ENCODE measurements at regions not wholly inside any gene's neighbourhood (a gene's known extent, or its start where the extent isn't known, plus 50 kb on each side); places are given as distances from the start of the nearest gene placed in this dataset.
"Not testable (repeated sequence)": the region's sequence is repeated elsewhere in the genome, so short reads cannot be mapped to it uniquely, and the experiment has no call there.

DNA sequence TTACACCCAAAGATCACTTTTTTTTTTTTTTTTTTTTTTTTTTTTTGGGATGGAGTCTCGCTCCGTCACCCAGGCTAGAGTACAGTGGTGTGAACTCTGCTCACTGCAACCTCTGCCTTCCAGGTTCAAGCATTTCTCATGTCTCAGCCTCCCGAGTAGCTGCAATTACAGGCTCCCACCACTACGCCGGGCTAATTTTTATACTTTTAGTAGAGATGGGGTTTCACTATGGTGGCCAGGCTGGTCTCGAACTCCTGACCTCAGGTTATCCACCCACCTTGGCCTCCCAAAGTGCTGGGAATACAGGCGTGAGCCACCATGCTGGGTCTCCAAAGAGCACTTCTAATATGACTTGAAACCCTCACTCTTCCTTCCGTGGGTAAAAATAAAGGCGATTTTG, 152.2 kb upstream of the SPACA7 start:
- DNase-seq (ENCODE audit: low spot score), result not testable (repeated sequence)

DNA sequence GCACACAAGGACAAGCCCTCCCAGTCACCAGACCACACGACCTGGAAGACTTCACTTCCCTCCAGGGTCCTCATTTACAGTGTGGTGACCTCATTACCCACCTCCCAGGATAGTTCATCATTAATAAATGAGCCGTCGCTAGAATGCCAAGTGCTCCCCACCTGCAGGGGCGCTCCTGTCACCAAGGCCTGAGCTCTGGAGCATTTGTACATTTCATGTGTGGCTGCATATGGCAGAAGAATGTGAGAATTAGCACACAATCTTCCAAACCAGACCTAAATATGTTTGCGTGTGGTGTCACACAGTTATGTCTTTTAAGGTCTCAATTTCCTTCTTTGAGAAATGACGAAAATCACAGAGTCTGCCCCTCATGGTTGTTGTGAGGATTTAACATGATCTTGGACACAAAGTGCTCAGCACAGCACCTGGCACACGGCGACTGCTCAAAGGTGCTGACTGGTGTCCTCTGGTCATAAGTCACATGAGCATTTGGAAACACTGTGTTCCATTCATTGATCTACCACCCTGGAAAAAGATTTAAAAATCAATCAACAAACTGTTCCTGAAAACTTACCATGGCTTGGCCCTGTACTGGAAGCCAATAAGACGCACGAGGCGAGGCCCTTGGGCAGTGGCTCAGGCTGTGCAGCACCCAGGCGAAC, 150.6 kb upstream of the SPACA7 start:
- DNase-seq (ENCODE audit: low spot score), result no peak

DNA sequence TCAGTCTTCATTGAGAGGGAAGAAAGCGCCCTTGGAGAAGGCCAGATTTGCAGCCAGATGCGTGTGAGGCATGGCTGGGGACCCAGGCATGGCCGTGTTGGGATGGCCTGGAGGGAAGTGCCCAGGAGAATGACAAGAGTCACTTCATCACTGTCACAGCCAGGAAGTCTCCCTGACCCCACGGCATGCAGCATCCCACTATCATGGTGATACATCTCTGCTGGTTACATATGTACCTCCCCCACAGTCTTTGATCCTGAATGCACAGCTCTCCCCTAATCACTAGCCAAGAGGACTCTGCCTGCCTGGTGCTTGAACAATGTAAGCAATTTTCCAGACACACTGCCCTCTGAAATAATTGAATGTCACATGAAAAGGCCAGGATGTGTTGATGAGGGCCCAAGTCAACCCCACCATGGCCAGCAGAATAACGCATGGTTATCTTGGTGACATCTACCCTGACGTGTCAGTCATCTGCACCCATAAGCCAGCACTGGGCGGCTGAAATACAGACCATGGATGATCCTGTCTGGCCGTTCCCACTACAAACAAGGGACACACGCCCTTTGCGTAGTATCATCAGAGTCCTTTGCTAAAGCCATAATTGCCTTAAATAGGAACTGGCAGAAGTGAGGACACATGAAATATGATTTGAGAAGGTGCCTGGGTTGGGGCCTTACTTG, 149.7 kb upstream of the SPACA7 start:
- no peak for DNase-seq (ENCODE audit: low spot score)

DNA sequence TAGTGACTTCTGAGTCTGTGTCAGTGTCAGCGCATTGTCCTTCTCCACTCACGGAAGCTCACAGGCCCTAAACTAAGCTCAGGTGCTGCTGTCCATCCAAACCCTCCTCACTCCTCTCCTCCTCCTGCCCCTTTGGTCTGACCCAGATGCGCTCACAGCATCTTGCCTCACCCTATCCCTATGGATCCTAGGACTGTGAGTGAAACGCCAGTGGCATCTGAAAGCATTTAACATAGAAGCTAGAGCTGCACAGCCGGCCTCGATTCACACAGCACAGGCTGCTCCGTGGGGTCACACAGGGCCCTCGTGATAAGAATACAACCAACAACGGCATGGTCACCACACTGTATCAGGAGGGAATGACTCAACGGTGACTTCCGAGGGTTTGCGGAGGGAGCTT, 149.1 kb upstream of the SPACA7 start:
- DNase-seq (ENCODE audit: low spot score), result no peak

DNA sequence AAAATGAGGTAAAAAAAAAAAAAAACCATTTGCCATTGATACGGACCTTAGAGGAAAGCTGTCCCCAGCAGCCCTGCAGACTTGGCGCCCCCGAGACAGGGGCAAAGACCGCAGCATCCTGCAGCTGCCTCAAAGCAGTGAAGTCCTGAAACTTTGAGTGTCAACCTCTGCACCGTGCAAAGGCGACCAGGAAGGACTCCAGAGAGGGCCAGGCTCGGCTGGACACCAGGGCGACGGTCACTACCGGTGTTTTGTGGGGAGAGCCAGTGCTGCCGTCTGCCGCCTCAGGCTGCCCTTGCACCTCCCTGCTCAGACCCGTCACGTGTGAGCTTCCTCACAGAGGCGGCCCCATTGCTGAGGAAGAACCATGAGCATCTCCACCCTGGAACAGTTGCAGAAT, 146.7 kb upstream of the SPACA7 start:
- no peak for DNase-seq (ENCODE audit: low spot score)

DNA sequence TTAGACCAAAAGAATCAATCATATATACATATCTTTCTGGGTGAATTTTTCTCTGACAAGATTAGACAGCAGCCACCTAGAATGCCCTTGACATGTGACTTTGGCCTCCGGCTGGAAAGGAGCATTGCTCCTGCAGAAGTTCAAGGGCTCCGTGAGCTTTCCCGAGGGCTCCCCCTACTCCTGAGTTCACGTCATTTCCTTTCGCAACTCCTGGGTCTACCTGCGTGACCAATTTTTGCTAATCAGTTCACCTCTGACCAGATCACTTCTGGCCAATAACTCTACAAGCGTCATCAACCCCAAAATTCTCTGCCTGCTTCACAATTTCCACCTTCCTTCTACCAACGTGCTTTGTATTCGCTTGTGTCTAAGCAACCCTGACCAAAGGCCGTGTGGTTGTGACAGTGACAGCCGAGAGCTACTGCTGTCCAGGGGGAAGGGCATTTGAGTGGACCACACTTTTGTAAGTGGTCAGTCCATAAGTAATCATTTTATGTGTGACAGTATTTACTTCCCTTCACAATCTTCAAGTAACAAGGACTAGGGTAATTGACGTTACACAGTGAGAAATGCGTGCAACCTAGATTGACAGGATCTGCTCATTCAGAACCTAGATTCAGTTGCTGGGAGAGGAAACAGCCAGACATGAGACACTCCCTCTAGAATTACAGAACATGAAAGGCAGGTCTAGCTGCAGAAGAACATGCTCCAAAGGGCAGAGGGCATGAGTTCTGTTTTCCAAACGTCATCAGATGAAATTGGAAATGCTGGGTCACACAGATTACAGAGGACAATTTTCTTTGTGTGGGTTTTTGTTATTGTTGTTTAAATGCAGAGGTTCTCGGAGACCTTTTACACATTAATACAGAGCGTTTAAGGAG, 145.9 kb upstream of the SPACA7 start:
- DNase-seq (ENCODE audit: low spot score), result no peak

DNA sequence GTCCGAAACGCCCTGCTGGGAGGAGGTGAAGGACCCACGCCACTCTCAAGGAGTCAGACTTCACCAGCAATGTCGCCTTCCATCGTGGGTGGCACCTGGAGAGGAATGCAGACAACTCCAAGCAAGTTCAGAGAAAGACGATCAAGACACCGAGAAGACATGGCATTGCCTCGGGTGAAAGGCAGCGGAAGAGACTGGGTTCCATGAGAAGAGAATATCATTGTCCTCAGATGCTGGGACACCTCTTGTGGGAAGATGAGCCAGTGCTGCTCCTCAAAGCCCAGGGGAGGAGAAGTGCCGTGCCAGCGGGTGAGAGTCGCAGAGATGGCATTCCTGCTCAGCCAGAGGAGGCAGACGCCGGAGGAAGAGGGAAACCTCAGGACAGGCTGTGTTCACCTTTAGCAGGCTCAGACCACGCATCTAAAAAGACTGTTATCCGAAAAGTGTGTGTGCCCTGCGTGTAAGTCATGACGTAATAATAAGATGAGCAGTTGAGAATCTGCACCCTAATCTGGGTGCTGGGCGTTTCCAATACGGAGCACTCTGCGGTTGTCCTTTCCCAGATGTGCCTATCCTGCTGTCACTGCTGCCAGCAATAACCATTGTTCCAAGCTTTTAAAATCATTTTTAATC, 144.6 kb upstream of the SPACA7 start:
- no peak for DNase-seq (ENCODE audit: low spot score)

DNA sequence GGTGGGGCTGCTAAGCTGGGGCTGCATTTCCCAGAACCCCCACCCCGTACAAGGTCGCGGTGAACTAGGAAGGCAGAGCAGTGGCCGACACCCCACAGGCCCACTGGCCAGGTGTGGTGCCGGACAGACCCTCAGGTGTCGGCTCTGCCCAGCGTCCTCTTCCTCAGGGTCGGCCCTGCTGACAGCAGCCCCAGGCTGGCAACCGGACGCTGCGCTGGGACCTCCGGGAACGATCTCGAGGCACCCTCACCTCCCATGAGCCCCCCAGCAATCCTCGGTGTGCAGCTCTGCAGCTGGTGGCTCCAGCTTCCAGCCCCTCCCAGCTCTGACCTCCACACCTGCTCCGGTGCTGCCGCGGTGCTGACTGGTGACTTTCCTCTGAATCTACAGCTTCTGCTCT, 142.9 kb upstream of the SPACA7 start:
- DNase-seq (ENCODE audit: low spot score), result no peak

DNA sequence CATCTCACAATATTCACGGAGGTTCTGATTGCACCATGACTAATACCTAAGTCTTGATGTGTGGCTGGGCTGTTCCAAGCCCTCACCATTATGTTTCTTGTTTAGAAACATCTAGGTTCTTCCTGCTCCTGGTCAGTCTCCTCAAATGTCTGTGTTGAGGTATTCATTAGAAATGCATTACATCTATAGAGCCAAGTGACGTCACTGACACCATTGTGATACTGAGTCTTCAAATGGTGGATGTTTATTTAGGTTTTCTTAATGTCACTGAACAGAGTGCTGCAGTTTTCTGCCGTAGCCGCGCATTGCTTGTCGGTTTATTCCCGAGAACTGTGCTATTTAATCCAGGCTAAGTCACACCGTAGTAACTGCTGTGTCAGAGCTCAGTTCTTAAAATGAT, 142.4 kb upstream of the SPACA7 start:
- no peak for DNase-seq (ENCODE audit: low spot score)

DNA sequence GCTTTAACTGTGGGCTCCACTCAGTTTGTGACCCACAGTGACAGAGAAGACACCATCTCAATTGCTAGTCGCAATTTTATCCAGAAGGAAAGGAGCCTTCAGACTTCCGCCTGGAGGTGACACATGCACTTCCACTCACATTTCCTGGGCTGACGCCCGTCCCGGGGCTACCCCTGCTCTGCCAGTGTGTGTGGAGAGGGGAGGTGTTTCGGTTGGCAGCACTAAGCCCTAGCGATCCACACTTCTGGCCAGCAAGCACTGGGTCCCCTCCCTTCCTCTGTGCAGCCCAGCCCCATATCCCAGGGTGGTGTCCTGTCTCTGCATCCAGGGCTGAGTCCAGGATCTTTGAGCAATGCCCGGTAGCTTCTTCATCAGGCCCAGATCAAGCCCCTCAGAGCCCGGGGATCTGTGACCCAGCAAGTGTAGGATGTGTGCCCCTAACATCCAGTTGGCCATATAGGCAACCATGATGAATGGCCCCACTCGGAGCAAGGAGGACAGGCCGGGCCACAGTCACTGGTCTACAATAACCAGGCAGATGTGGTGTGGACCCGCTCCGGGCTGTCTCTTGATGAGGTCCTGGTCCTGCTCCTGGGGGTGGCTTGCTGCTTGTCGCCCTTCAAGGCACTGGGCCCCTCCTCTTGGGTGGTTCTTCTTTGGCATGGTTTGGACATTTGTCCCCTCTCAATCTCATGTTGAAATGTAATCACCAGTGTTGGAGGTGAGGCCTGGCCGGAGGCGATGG, 141.9 kb upstream of the SPACA7 start:
- no peak for DNase-seq (ENCODE audit: low spot score)

DNA sequence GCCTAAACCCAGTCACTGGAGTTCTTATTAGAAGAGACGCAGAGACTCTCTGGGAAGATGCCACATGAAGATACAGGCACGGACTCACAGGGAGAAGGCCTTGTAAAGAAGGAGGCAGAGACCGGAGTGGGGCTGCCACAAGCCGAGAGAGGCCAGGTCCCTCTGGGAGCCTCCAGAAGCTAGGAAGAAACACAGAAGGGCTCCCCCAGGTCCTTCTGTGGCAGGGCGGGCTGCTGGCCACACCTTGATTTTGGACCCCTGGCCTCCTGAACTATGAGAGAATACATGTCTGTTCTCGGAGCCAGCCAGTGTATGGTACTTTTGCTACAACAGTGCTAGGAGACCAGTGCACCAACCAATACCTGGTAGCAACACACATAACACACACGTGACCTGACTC, 140.1 kb upstream of the SPACA7 start:
- no peak for DNase-seq (ENCODE audit: low spot score)

DNA sequence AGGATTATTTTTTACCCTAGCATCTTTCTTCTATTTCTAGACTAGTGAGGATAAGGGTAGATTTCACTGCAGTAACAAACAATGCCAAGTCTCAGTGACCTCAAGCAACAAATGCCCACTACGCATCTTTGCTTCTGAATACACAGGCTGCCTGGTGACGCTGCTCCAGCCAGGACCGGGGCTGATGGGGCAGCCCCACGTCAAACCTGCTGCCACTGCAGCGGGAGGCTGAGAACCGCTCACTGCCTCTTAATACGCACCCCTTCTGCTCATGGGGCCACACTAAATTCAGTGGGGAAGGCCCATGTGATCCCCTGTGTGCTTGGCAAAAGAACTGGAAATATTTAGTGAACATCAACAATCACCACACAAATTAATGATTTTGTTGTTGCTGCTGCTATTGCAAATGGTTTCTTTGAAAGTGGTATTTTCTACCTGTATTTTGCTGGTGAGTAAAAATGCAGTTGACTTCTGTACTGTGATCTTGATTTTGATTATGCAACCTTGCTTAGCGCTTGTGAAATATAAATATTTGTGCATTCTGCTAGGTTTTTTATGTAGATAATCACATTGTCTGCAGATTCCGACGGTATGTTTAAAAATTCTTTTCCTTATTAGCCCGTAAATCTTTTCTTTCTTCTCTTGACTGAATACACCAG, 139.5 kb upstream of the SPACA7 start:
- DNase-seq (ENCODE audit: low spot score), result no peak

DNA sequence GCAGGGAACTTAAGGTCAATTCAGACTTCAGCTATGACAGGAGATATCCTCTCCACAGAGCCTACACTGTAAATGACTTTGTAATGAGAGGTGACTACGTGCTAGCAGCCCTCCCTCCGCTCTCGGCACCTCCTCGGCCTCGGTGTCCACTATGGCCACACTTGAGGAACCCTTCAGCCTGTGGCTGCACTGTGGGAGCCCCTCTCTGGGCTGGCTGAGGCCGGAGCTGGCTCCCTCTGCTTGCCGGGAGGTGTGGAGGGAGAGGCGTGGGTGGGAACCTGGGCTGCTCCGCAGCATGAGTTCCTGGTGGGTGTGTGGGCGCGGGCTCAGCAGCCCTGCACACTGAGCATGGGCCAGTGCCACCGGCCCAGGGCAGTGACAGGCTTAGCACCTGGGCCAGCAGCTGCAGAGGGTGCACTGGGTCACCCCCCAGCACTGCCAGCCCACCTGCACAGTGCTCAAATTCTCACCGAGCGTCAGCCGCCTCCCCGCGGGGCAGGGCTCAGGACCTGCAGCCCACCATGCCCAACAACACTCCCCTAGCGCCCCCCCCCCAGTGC, 137.6 kb upstream of the SPACA7 start:
- no peak for DNase-seq (ENCODE audit: low spot score)

DNA sequence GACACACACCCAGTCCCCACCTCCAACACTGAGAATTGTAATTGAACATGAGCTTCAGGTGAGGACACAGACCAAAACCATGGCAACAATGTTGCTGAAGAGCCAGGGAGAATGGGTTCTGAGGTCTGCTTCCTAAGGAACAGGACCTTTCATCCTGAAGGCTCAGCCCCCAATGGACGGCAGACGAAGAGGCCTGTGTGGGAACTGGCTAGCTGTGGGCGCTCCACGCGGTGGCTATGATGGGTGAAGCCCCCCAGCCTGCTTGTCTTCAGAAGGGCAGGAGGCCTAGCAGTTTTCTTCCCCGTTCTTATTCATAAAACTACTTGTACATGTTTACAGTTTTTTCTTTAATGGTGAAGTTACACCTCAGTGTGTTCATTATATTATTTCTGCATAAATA, 136.1 kb upstream of the SPACA7 start:
- DNase-seq (ENCODE audit: low spot score), result no peak

DNA sequence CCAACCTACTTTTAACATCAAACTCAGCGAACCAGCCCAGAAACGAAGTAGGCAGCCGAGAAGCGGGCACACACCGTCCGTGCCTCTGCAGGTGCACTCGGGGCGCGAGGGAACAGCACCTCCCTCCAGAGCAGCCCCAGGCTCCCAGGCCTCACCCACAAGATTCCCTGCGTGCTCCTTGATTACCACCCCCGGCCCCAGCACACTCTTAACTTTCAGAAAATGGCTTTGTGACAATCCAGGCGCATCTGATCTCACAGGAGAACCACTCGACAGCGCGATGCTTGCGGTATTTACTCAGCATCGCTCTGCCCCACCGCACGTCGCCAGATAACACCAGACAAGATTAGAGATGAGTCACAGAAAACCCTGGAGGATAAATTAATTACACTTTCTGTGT, 134.9 kb upstream of the SPACA7 start:
- no peak for DNase-seq (ENCODE audit: low spot score)

DNA sequence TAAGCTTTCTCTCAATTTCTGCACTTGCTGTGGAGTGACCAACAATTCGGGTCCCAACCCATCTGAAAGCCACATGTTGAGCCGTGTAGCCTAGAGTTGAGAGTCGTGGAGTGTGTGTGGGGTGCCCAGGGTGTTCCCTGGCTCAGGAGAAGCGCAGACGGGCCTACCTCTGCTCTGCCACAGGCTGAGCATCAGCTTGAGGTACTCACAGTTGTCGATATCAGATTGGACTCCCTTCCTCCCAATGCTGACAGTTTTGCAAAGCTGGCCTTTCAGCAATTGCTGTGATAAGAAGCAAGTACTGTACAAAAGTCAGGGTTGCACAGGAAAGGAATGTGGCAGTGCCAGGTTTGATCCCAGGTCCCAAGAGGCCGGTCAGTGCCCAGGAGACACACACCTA, 133.4 kb upstream of the SPACA7 start:
- no peak for DNase-seq (ENCODE audit: low spot score)

DNA sequence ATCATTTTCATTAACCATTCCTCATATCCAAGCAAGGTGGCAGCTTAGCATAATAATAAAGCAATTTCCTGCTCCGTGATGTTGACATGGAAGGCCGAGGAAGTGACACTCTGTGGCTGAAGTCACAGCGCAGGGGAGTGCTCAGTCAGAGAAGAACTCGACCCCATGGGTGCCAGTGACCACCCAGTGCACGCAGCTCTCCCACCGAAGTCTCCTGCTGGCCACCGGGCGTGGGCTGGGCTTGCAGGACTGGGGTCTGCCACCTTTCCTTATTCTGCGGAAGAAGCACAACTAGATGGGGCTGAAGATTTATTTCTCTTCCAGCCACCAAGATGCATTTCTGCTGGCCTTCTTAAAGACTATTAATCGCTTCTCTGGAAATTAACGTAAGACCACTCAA, 132.1 kb upstream of the SPACA7 start:
- DNase-seq (ENCODE audit: low spot score), result no peak

DNA sequence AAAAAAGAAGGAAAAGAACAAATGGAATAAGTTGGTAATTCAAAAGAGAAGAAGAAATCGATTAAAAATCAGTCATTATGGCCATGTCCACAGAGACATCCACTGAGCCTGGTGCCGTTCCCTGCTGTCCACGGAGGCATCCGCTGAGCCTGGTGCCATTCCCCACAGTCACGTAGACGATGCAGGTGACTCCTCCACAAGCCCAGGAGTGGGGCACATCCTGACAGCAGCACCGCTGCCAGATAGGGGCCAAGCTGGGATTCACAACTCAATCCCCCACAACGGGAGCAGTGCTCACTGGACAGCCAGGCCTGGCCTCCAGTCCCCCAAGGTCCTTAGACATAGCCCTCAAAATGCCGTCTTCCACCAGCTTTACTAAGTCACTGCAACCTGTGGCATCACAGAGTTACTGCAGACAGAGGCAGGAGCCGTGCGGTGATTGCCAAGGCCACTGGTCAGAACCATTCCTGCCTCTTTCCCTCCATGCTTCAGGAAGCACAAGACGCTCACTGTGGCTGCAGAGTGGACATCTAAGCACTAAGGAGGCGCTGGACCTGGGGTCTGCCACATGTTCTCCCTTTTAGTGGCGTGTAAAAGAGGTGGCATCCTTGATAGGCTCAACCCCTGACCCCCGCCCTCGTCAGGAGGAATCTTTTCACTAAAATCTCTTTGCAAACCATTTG, 131.5 kb upstream of the SPACA7 start:
- no peak for DNase-seq (ENCODE audit: low spot score)

DNA sequence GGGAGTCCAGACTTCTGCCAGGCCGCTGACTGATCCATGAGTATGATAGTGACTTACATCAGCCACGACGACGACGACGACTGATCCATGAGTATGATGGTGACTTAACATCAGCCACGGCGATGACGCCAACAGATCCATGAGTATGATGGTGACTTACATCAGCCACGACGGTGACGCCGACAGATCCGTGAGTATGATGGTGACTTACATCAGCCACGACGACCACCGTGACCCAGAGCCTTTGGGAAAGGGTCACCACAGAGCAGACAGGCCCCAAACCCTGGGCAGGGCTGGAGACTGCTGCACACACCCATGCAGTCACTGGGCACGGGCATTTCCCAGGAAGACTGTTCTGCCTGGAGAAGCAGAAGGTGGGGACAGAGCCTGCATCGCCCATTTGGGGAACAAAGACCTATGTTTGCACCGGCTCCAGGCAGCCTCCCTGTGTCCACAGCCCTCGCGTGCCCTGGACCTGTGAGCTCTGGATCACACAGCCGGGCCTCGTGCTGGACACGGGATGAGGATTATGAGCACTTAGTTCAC, 130.9 kb upstream of the SPACA7 start:
- no peak for DNase-seq (ENCODE audit: low spot score)

DNA sequence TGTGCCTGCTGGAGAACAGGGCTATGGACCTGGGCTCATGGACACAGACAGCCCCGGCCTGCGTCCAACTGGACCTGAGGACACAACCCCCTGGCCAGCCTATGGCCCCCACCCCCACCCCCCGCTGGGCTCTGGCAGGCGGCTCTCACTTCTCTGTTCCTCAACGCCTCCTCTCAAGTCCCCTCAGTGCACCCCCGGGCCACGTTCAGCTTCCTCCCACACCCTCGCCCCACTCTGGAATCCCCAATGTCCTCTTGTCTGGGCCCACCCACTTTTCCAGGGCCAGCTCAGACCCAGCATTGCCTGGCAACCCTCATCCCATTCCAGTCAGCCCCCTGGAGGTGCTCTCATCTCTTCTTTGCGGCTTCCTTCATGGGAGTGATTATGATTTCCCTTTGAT, 130.2 kb upstream of the SPACA7 start:
- DNase-seq (ENCODE audit: low spot score), result no peak

Data from COLO829 (cell line).